GM19395 (cell line): ENCODE measurements at regions not wholly inside any gene's neighbourhood (a gene's known extent, or its start where the extent isn't known, plus 50 kb on each side); places are given as distances from the start of the nearest gene placed in this dataset.
"Not testable (repeated sequence)": the region's sequence is repeated elsewhere in the genome, so short reads cannot be mapped to it uniquely, and the experiment has no call there.

Experiments
- ATAC-seq: cut with Tn5 transposase; IDR thresholded peaks from one replicate; pipeline ENCODE4 v1.9.1; 2021; ENCODE audit warnings: mild to moderate bottlenecking, moderate library complexity; ENCODE audit not compliant: unreplicated experiment

- ATAC-seq, result no peak
Observed at GRCh38 chr3:152209776-152210175, 59.0 kb upstream of the MBNL1 start.

GRCh38 chr3:152210697-152211096 is 58.0 kb upstream of the MBNL1 start:
- ATAC-seq, result no peak

GRCh38 chr3:152211655-152212054 is 57.1 kb upstream of the MBNL1 start:
- no peak for ATAC-seq

- ATAC-seq, result no peak
Observed at GRCh38 chr3:152213203-152213602, 55.5 kb upstream of the MBNL1 start.

GRCh38 chr3:152213938-152214337 is 54.8 kb upstream of the MBNL1 start:
- ATAC-seq, result no peak

- not testable (repeated sequence) for ATAC-seq
Observed at GRCh38 chr3:152216960-152217865, 51.5 kb upstream of the MBNL1 start.

GRCh38 chr3:152218602-152219001 is 50.1 kb upstream of the MBNL1 start:
- ATAC-seq, result no peak
